ENCODE measurements at regions not wholly inside any gene's neighbourhood (a gene's known extent, or its start where the extent isn't known, plus 50 kb on each side); places are given as distances from the start of the nearest gene placed in this dataset.

GRCh38 chrX:145475725-145476124 lies 228.4 kb downstream of the SPANXN1 start:
- TF ChIP-seq CHD4 (IDR thresholded peaks at IDR 0.05) (no peak), SMARCA5 (IDR thresholded peaks at IDR 0.05) (no peak), PBX3 (IDR thresholded peaks at IDR 0.05; ENCODE audit: insufficient replicate concordance, low read depth, low read length) (no peak)

Data from GM12878 (cell line).